HepG2 (cell line): ENCODE measurements at regions not wholly inside any gene's neighbourhood (a gene's known extent, or its start where the extent isn't known, plus 50 kb on each side); places are given as distances from the start of the nearest gene placed in this dataset.
"Not testable (repeated sequence)": the region's sequence is repeated elsewhere in the genome, so short reads cannot be mapped to it uniquely, and the experiment has no call there.

Experiments used
- BRD4 ChIP-seq: sonication (generic); formaldehyde crosslinking; IDR thresholded peaks from 2 replicates; pipeline ENCODE4 v1.4.0; 2020; ENCODE audit warnings: missing genetic modification reagents
- POLR2A ChIP-seq, 2 experiments: IDR thresholded peaks; 2 replicates each; pipeline ENCODE4 v1.6.1; 2011; ENCODE audit warnings: low read depth in 2 of 2, low read length in 2 of 2, mild to moderate bottlenecking in 1 of 2, moderate library complexity in 1 of 2; ENCODE audit not compliant: insufficient read depth in 1 of 2
- SP2 ChIP-seq: sonication (generic); formaldehyde crosslinking; IDR thresholded peaks from 2 replicates; pipeline ENCODE4 v1.5.1; 2020; ENCODE audit warnings: mild to moderate bottlenecking, missing genetic modification reagents
- TAF1 ChIP-seq: sonication (generic); formaldehyde crosslinking; IDR thresholded peaks from 2 replicates; pipeline ENCODE4 v1.4.0; 2020; ENCODE audit warnings: missing genetic modification reagents
- ZFP36L1 ChIP-seq: sonication (generic); formaldehyde crosslinking; IDR thresholded peaks from 2 replicates; pipeline ENCODE4 v1.8.0; 2022; ENCODE audit warnings: mild to moderate bottlenecking, missing genetic modification reagents, moderate library complexity
- ZNF124 ChIP-seq: sonication (generic); formaldehyde crosslinking; IDR thresholded peaks from 2 replicates; pipeline ENCODE4 v1.4.0; 2020; ENCODE audit warnings: missing genetic modification reagents
- TF ChIP-seq, protein P1 (sequence below): sonication (generic); formaldehyde crosslinking; IDR thresholded peaks from 2 replicates; pipeline ENCODE4 v1.4.0; 2020; ENCODE audit warnings: mild to moderate bottlenecking, missing genetic modification reagents, borderline replicate concordance

DNA sequence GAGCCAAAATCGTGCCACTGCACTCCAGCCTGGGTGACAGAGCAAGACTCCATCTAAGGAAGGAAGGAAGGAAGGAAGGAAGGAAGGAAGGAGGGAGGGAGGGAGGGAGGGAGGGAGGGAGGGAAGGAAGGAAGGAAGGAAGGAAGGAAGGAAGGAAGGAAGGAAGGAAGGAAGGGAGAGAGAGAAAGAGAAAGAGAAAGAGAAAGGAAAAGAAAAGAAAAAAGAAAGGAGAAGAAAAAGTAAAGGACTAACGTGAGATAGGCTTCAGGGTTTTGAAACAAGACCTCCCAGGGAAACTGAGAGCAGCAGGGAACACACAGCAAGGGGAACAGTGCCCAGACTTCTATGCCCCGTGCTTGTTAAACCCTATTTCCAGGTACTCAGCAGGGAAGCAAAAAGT is 278.7 kb downstream of the C16orf95 start:
- TF ChIP-seq SP2 (CRISPR knock-in tag); ZFP36L1 (CRISPR knock-in tag); BRD4 (CRISPR knock-in tag); ZNF124 (CRISPR knock-in tag); POLR2A (IDR thresholded peaks at IDR 0.05; ENCODE audit: insufficient read depth in 1 of 2, low read depth in 2 of 2, low read length in 2 of 2); TAF1 (CRISPR knock-in tag): not testable (repeated sequence)
- TF ChIP-seq, protein P1, sequence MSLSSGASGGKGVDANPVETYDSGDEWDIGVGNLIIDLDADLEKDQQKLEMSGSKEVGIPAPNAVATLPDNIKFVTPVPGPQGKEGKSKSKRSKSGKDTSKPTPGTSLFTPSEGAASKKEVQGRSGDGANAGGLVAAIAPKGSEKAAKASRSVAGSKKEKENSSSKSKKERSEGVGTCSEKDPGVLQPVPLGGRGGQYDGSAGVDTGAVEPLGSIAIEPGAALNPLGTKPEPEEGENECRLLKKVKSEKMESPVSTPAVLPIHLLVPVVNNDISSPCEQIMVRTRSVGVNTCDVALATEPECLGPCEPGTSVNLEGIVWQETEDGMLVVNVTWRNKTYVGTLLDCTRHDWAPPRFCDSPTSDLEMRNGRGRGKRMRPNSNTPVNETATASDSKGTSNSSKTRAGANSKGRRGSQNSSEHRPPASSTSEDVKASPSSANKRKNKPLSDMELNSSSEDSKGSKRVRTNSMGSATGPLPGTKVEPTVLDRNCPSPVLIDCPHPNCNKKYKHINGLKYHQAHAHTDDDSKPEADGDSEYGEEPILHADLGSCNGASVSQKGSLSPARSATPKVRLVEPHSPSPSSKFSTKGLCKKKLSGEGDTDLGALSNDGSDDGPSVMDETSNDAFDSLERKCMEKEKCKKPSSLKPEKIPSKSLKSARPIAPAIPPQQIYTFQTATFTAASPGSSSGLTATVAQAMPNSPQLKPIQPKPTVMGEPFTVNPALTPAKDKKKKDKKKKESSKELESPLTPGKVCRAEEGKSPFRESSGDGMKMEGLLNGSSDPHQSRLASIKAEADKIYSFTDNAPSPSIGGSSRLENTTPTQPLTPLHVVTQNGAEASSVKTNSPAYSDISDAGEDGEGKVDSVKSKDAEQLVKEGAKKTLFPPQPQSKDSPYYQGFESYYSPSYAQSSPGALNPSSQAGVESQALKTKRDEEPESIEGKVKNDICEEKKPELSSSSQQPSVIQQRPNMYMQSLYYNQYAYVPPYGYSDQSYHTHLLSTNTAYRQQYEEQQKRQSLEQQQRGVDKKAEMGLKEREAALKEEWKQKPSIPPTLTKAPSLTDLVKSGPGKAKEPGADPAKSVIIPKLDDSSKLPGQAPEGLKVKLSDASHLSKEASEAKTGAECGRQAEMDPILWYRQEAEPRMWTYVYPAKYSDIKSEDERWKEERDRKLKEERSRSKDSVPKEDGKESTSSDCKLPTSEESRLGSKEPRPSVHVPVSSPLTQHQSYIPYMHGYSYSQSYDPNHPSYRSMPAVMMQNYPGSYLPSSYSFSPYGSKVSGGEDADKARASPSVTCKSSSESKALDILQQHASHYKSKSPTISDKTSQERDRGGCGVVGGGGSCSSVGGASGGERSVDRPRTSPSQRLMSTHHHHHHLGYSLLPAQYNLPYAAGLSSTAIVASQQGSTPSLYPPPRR (CRISPR knock-in tag) = not testable (repeated sequence)
